ENCODE measurements at regions not wholly inside any gene's neighbourhood (a gene's known extent, or its start where the extent isn't known, plus 50 kb on each side); places are given as distances from the start of the nearest gene placed in this dataset.
"Not testable (repeated sequence)": the region's sequence is repeated elsewhere in the genome, so short reads cannot be mapped to it uniquely, and the experiment has no call there.

GRCh38 chr16:85285681-85286065, 173.4 kb upstream of the CIBAR2 start:
- H3K27me3 ChIP-seq (ENCODE audit: control insufficient read depth, insufficient read depth, low read length) = no peaks in the 10 kb centered on the region
- no peak overlapping the region for H3K9ac ChIP-seq (ENCODE audit: low read depth, low read length)
- H3K4me1 ChIP-seq (ENCODE audit: control insufficient read depth, insufficient read depth, low read length) = no peaks in the 10 kb centered on the region
- no peaks in the 10 kb centered on the region for H3K36me3 ChIP-seq (ENCODE audit: control insufficient read depth, insufficient read depth, low read length)
- no peak overlapping the region for H3K4me3 ChIP-seq (ENCODE audit: low read depth, low read length)
- H3K9me3 ChIP-seq (ENCODE audit: control insufficient read depth, insufficient read depth, low read length) = no peaks in the 10 kb centered on the region

- no peaks in the 10 kb centered on the region for H3K4me1 ChIP-seq (ENCODE audit: control insufficient read depth, insufficient read depth, low read length)
- H3K36me3 ChIP-seq (ENCODE audit: control insufficient read depth, insufficient read depth, low read length) = no peaks in the 10 kb centered on the region
- H3K9me3 ChIP-seq (ENCODE audit: control insufficient read depth, insufficient read depth, low read length) = no peaks in the 10 kb centered on the region
- H3K27me3 ChIP-seq (ENCODE audit: control insufficient read depth, insufficient read depth, low read length) = no peaks in the 10 kb centered on the region
- no peak overlapping the region for H3K9ac ChIP-seq (ENCODE audit: low read depth, low read length)
- H3K4me3 ChIP-seq (ENCODE audit: low read depth, low read length) = no peak overlapping the region
These were observed 174.0 kb upstream of the CIBAR2 start for GRCh38 chr16:85286066-85286831.

GRCh38 chr16:85286951-85287814, 174.9 kb upstream of the CIBAR2 start:
- Histone ChIP-seq H3K27me3 (ENCODE audit: control insufficient read depth, insufficient read depth, low read length) (no peaks in the 10 kb centered on the region), H3K4me1 (ENCODE audit: control insufficient read depth, insufficient read depth, low read length) (no peaks in the 10 kb centered on the region), H3K9ac (ENCODE audit: low read depth, low read length) (no peak overlapping the region), H3K9me3 (ENCODE audit: control insufficient read depth, insufficient read depth, low read length) (no peaks in the 10 kb centered on the region), H3K36me3 (ENCODE audit: control insufficient read depth, insufficient read depth, low read length) (no peaks in the 10 kb centered on the region), H3K4me3 (ENCODE audit: low read depth, low read length) (no peak overlapping the region)

GRCh38 chr16:85287815-85288109, 175.5 kb upstream of the CIBAR2 start:
- H3K9me3 ChIP-seq (ENCODE audit: control insufficient read depth, insufficient read depth, low read length); H3K27me3 ChIP-seq (ENCODE audit: control insufficient read depth, insufficient read depth, low read length); H3K36me3 ChIP-seq (ENCODE audit: control insufficient read depth, insufficient read depth, low read length); H3K4me1 ChIP-seq (ENCODE audit: control insufficient read depth, insufficient read depth, low read length); H3K9ac ChIP-seq (ENCODE audit: low read depth, low read length); H3K4me3 ChIP-seq (ENCODE audit: low read depth, low read length): not testable (repeated sequence)

- no peaks in the 10 kb centered on the region for H3K4me1 ChIP-seq (ENCODE audit: control insufficient read depth, insufficient read depth, low read length)
- H3K27me3 ChIP-seq (ENCODE audit: control insufficient read depth, insufficient read depth, low read length) = no peaks in the 10 kb centered on the region
- no peaks in the 10 kb centered on the region for H3K36me3 ChIP-seq (ENCODE audit: control insufficient read depth, insufficient read depth, low read length)
- H3K4me3 ChIP-seq (ENCODE audit: low read depth, low read length) = no peak overlapping the region
- H3K9me3 ChIP-seq (ENCODE audit: control insufficient read depth, insufficient read depth, low read length) = no peaks in the 10 kb centered on the region
- H3K9ac ChIP-seq (ENCODE audit: low read depth, low read length) = no peak overlapping the region
These were observed 176.1 kb upstream of the CIBAR2 start for GRCh38 chr16:85288341-85288868.

- Histone ChIP-seq H3K36me3 (ENCODE audit: control insufficient read depth, insufficient read depth, low read length) (no peaks in the 10 kb centered on the region), H3K9ac (ENCODE audit: low read depth, low read length) (no peak overlapping the region), H3K4me1 (ENCODE audit: control insufficient read depth, insufficient read depth, low read length) (no peaks in the 10 kb centered on the region), H3K9me3 (ENCODE audit: control insufficient read depth, insufficient read depth, low read length) (no peaks in the 10 kb centered on the region), H3K4me3 (ENCODE audit: low read depth, low read length) (no peak overlapping the region), H3K27me3 (ENCODE audit: control insufficient read depth, insufficient read depth, low read length) (no peaks in the 10 kb centered on the region)
These were observed 176.8 kb upstream of the CIBAR2 start for GRCh38 chr16:85288869-85289660.

GRCh38 chr16:85289760-85290625, 177.7 kb upstream of the CIBAR2 start:
- Histone ChIP-seq H3K27me3 (ENCODE audit: control insufficient read depth, insufficient read depth, low read length) (no peaks in the 10 kb centered on the region), H3K36me3 (ENCODE audit: control insufficient read depth, insufficient read depth, low read length) (no peaks in the 10 kb centered on the region), H3K9ac (ENCODE audit: low read depth, low read length) (no peak overlapping the region), H3K9me3 (ENCODE audit: control insufficient read depth, insufficient read depth, low read length) (no peaks in the 10 kb centered on the region), H3K4me1 (ENCODE audit: control insufficient read depth, insufficient read depth, low read length) (no peaks in the 10 kb centered on the region), H3K4me3 (ENCODE audit: low read depth, low read length) (no peak overlapping the region)

- no peak overlapping the region for H3K9ac ChIP-seq (ENCODE audit: low read depth, low read length)
- no peaks in the 10 kb centered on the region for H3K4me1 ChIP-seq (ENCODE audit: control insufficient read depth, insufficient read depth, low read length)
- no peak overlapping the region for H3K4me3 ChIP-seq (ENCODE audit: low read depth, low read length)
These were observed 178.5 kb upstream of the CIBAR2 start for GRCh38 chr16:85290626-85291301.

GRCh38 chr16:85291302-85292148, 179.3 kb upstream of the CIBAR2 start:
- Histone ChIP-seq H3K27me3 (ENCODE audit: control insufficient read depth, insufficient read depth, low read length) (no peaks in the 10 kb centered on the region), H3K9ac (ENCODE audit: low read depth, low read length) (no peak overlapping the region), H3K9me3 (ENCODE audit: control insufficient read depth, insufficient read depth, low read length) (no peaks in the 10 kb centered on the region), H3K4me3 (ENCODE audit: low read depth, low read length) (no peak overlapping the region), H3K4me1 (ENCODE audit: control insufficient read depth, insufficient read depth, low read length) (no peaks in the 10 kb centered on the region), H3K36me3 (ENCODE audit: control insufficient read depth, insufficient read depth, low read length) (no peaks in the 10 kb centered on the region)

More at GRCh38 chr16:85290626-85291301, 178.5 kb upstream of the CIBAR2 start:
- H3K27me3 ChIP-seq (ENCODE audit: control insufficient read depth, insufficient read depth, low read length) = no peaks in the 10 kb centered on the region
- H3K9me3 ChIP-seq (ENCODE audit: control insufficient read depth, insufficient read depth, low read length) = no peaks in the 10 kb centered on the region
- no peaks in the 10 kb centered on the region for H3K36me3 ChIP-seq (ENCODE audit: control insufficient read depth, insufficient read depth, low read length)

- no peaks in the 10 kb centered on the region for H3K36me3 ChIP-seq (ENCODE audit: control insufficient read depth, insufficient read depth, low read length)
- no peak overlapping the region for H3K4me3 ChIP-seq (ENCODE audit: low read depth, low read length)
- no peaks in the 10 kb centered on the region for H3K27me3 ChIP-seq (ENCODE audit: control insufficient read depth, insufficient read depth, low read length)
- no peaks in the 10 kb centered on the region for H3K4me1 ChIP-seq (ENCODE audit: control insufficient read depth, insufficient read depth, low read length)
- H3K9me3 ChIP-seq (ENCODE audit: control insufficient read depth, insufficient read depth, low read length) = no peaks in the 10 kb centered on the region
- no peak overlapping the region for H3K9ac ChIP-seq (ENCODE audit: low read depth, low read length)
These were observed 181.2 kb upstream of the CIBAR2 start for GRCh38 chr16:85293458-85293857.

Data from iPS-15b (cell line).